Thymus (tissue), 11 donors: ENCODE measurements at regions not wholly inside any gene's neighbourhood (a gene's known extent, or its start where the extent isn't known, plus 50 kb on each side); places are given as distances from the start of the nearest gene placed in this dataset.

Experiments used
- DNase-seq, 9 donors: peaks; one replicate each; pipeline ENCODE4 v3.0.0-alpha.2; 2013; ENCODE audit warnings: low spot score in 9 of 9, low read depth in 6 of 9, missing footprints in 1 of 9
- H3K27ac ChIP-seq, 2 donors: one replicate each; pipeline ENCODE4 v1.5.1; 2013; ENCODE audit warnings: control low read depth in 1 of 2, low read depth in 1 of 2, low read length in 1 of 2, mild to moderate bottlenecking in 1 of 2, moderate library complexity in 1 of 2
- H3K27me3 ChIP-seq, 2 donors: one replicate each; pipeline ENCODE4 v1.5.1; 2013; ENCODE audit warnings: low read length in 1 of 2; ENCODE audit not compliant: control insufficient read depth in 2 of 2, insufficient read depth in 1 of 2
- H3K36me3 ChIP-seq, 2 donors: one replicate each; pipeline ENCODE4 v1.5.1; 2013; ENCODE audit warnings: low read length in 1 of 2, mild to moderate bottlenecking in 1 of 2, moderate library complexity in 1 of 2; ENCODE audit not compliant: control insufficient read depth in 2 of 2, insufficient read depth in 2 of 2
- H3K4me1 ChIP-seq, 2 donors: one replicate each; pipeline ENCODE4 v1.5.1; 2013; ENCODE audit warnings: low read length in 2 of 2; ENCODE audit not compliant: control insufficient read depth in 2 of 2, insufficient read depth in 2 of 2
- H3K4me3 ChIP-seq, 2 donors: one replicate each; pipeline ENCODE4 v1.5.1; 2013; ENCODE audit warnings: low read length in 2 of 2, control low read depth in 1 of 2, mild to moderate bottlenecking in 1 of 2
- H3K9me3 ChIP-seq, 2 donors: one replicate each; pipeline ENCODE4 v1.5.1; 2013; ENCODE audit warnings: low read length in 1 of 2, mild to moderate bottlenecking in 1 of 2; ENCODE audit not compliant: control insufficient read depth in 2 of 2, insufficient read depth in 1 of 2
- WGBS: extraction: QIAGEN DNeasy Blood & Tissue Kit; methylation state at CpG from one replicate; pipeline ENCODE4 v1.1.7; 2013; 5-methylcytosine and 5-hydroxymethylcytosine counted together
- donor health status: healthy.

DNA sequence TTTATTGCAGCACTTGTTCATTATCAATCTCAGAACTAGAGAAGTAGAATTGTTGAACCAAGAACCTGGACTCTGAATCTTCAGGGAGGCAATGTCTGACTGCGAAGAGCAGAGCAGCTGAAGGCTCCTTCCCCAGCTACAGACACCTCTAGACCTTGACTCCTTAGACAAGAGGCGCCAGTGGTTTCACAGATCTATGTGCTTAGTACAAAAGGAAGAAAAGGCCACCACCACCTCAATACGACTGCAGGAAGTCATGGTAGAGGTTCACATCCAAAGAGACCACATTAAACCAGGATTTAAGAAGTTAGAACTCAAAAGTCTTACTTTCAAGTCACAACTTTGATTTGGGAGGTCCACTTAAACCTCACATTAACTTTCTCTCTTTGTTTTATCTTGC lies 158.1 kb upstream of the VRK2 start:
- peak in 6 of 9 donors; percentile 8 to 63 (median 24) for DNase-seq
- H3K27ac ChIP-seq = no peak overlapping the region
- H3K4me3 ChIP-seq = no peak overlapping the region
- no peaks in the 10 kb centered on the region for H3K27me3 ChIP-seq
- WGBS = 38% methylated on average over 3 of the region's 3 CpGs
- no peaks in the 10 kb centered on the region for H3K9me3 ChIP-seq
- peaks cover 0 to 3% of the 10 kb centered on the region in 2 donors for H3K4me1 ChIP-seq
- no peaks in the 10 kb centered on the region for H3K36me3 ChIP-seq

DNA sequence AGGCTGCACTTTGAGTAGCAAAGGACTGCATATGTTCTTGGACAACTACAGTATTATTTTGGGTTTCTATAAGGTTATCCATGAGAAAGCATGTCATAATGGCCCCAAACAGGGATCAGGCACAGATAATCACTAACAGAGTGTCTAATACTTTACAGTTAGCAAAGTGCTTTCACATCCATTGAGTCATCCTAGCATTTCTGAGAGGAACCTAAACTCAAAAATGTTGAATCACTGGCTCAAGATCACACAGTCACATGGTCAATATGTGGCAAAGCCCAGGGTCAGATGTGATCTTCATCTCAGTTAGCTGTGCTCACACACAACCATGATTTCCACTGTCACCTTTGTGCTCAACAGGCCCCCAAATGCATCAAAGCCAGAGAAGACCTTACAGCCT lies 156.1 kb upstream of the VRK2 start:
- H3K27ac ChIP-seq = no peak overlapping the region
- no peak overlapping the region for H3K4me3 ChIP-seq
- H3K9me3 ChIP-seq = no peaks in the 10 kb centered on the region
- no peak for DNase-seq
- peaks cover 0 to 3% of the 10 kb centered on the region in 2 donors for H3K4me1 ChIP-seq
- no peaks in the 10 kb centered on the region for H3K36me3 ChIP-seq
- no peaks in the 10 kb centered on the region for H3K27me3 ChIP-seq

DNA sequence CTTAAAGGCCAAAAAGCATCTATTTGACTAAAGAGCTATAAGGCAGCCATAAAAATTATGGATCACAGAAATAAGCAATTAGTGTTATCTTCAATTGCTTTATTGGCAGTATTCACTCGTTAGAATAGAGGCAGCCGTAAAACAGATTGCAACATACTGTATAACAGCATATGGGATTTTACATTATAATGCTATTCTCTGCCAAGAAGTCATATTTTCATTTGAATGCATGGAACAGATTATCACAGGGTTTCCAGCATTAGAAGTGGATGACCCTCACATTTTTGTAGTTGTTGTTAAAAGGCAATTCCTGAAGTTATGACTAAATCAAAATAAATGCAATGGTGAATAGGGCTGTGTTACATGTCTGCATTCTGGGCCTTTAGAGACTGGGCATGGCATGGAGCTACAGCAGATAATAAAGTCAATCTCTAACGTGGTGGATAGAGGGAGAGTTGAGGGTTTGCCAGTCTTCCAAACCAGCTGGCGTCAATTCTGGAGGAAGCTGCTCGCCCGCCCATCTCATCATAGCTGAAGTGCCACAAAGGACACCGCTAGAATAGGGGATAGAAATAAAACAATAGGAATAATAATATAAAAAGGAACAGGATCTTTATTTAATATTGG lies 155.4 kb upstream of the VRK2 start:
- 90% methylated on average over 7 of the region's 7 CpGs for WGBS
- no peak overlapping the region for H3K27ac ChIP-seq
- DNase-seq = no peak

DNA sequence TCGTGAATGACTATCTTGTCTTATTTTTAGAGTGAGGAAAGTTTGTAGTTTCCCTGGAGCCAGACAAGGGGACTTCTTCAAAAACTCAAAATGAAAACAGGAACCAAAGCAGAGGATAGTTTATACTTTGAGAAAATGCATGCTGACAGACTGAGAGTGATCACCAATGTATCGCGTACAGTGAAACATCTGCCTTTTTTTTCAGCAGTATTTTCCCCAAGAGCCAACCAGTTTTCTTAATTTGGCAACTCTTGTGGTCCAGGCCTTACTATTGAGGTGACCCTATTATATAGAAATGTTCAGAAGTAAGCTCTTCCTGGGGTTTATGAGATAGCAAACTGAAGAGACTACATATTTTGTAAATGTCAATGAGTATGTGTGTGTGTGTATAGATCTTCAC lies 153.7 kb upstream of the VRK2 start:
- Histone ChIP-seq H3K4me3 (no peak overlapping the region), H3K27me3 (no peaks in the 10 kb centered on the region), H3K9me3 (no peaks in the 10 kb centered on the region), H3K36me3 (no peaks in the 10 kb centered on the region), H3K27ac (no peak overlapping the region), H3K4me1 (peaks cover 0 to 3% of the 10 kb centered on the region in 2 donors)
- 87% methylated on average over 3 of the region's 3 CpGs for WGBS
- DNase-seq = peak in 1 of 9 donors; percentile 16

More for the DNA sequence above, 155.4 kb upstream of the VRK2 start:
- H3K4me1 ChIP-seq = peaks cover 0 to 3% of the 10 kb centered on the region in 2 donors
- no peaks in the 10 kb centered on the region for H3K9me3 ChIP-seq
- no peak overlapping the region for H3K4me3 ChIP-seq
- H3K27me3 ChIP-seq = no peaks in the 10 kb centered on the region
- H3K36me3 ChIP-seq = no peaks in the 10 kb centered on the region

DNA sequence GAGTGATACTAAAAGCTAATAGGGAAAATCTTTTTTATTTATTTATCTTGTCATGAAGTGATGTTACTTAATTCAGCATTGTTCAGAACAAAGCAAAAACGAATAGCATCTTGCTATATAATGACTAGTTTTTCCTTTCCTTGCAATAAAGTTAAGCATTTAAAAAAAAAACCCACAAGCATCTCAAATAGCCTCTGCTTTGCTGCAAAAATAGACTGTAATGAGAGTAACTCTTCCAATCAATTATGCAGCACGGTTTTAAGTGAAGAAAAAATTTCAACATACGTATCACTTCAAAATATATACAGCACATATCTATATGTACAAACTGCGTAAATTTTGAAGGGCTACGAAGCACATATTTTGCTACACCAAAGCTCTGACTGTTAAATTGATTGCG lies 153.3 kb upstream of the VRK2 start:
- H3K27me3 ChIP-seq = no peaks in the 10 kb centered on the region
- 96% methylated on average over 6 of the region's 6 CpGs for WGBS
- H3K36me3 ChIP-seq = no peaks in the 10 kb centered on the region
- no peak overlapping the region for H3K4me3 ChIP-seq
- DNase-seq = no peak
- no peaks in the 10 kb centered on the region for H3K9me3 ChIP-seq
- H3K27ac ChIP-seq = no peak overlapping the region
- H3K4me1 ChIP-seq = peaks cover 0 to 1% of the 10 kb centered on the region in 2 donors

DNA sequence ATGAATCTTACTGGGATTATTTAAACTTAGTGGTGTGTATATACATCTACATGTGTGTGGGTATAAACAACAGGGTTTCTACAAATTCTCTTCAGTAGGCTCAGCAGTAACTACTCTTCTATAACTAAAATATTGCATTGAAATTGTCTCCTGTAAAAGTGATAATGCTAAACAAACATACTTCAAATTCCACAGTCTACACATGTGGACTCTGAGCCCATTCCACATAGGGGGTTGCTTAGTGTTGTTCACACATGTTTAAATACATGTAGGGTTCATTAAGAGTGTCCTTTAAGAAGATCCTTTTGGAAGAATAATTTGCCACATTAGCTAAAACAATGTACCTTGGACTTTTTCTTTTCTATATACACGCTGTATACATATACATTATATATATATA lies 152.8 kb upstream of the VRK2 start:
- H3K9me3 ChIP-seq = no peaks in the 10 kb centered on the region
- H3K27ac ChIP-seq = no peak overlapping the region
- 98% methylated on average over 1 of the region's 1 CpG for WGBS
- no peak overlapping the region for H3K4me3 ChIP-seq
- DNase-seq = no peak
- no peaks in the 10 kb centered on the region for H3K27me3 ChIP-seq
- no peaks in the 10 kb centered on the region for H3K36me3 ChIP-seq
- no peaks in the 10 kb centered on the region for H3K4me1 ChIP-seq

DNA sequence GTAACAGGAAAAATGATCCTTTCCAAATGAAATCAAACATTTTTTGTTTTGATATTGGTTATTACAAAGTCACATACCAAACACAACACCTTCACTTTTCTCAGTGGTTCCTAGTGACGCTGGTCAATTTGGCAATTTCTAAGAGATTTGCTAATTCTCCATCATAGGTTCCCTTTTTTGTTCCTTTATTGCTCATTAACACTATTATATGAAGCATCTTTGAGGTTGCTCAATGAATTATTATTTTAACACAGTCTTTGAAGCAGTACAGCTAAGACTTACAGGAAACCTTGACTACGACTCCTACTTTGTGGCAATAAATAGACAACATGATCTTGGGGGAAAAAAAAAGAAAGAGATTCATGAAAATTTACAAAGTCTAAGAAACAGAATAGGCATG lies 152.2 kb upstream of the VRK2 start:
- H3K27me3 ChIP-seq = no peaks in the 10 kb centered on the region
- H3K4me3 ChIP-seq = no peak overlapping the region
- H3K36me3 ChIP-seq = no peaks in the 10 kb centered on the region
- no peak for DNase-seq
- H3K4me1 ChIP-seq = no peaks in the 10 kb centered on the region
- 94% methylated on average over 2 of the region's 2 CpGs for WGBS
- H3K9me3 ChIP-seq = no peaks in the 10 kb centered on the region
- no peak overlapping the region for H3K27ac ChIP-seq

DNA sequence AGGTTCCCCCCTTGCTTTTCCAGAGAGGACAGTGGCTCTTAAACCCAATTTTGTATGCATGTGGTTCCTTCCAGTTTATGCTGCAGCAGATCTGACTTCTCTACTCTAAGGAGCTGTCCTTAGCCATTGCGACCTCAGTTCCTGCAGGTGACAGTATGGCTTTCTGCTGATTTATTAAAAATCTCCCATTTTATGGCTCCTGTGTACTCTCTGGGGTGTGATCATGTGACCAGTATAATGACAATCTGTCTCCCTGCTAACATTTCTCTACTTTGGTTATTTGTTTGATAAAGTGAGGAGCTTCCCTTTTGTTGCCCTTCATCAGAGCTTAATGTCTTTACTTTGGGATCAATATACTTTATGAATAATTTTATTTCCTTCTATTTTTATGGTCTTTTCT lies 148.7 kb upstream of the VRK2 start:
- no peak overlapping the region for H3K4me3 ChIP-seq
- H3K27ac ChIP-seq = no peak overlapping the region
- no peaks in the 10 kb centered on the region for H3K4me1 ChIP-seq
- no peaks in the 10 kb centered on the region for H3K36me3 ChIP-seq
- no peaks in the 10 kb centered on the region for H3K9me3 ChIP-seq
- no peak for DNase-seq
- H3K27me3 ChIP-seq = no peaks in the 10 kb centered on the region
- 98% methylated on average over 1 of the region's 1 CpG for WGBS

DNA sequence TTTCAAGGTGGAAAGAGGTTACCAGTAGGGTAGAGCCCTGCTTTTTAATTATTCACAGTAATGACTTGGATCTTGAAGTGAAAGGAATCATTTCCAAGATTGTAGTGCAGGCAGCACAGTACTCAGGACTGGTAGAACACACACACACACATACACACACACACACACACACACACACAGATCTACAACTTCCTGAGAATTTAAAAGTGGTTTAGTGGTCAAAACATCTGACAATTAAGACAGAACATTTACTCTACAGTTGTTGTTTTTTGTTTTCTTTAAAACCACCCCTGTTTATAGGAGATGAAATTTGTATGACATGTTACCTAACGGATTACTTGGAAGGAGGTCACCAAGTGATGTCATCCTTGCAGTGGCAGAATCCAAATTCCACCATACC lies 146.7 kb upstream of the VRK2 start:
- 87% methylated on average over 1 of the region's 1 CpG for WGBS
- H3K4me3 ChIP-seq = no peak overlapping the region
- H3K27ac ChIP-seq = no peak overlapping the region
- no peaks in the 10 kb centered on the region for H3K4me1 ChIP-seq
- H3K27me3 ChIP-seq = no peaks in the 10 kb centered on the region
- no peaks in the 10 kb centered on the region for H3K36me3 ChIP-seq
- H3K9me3 ChIP-seq = no peaks in the 10 kb centered on the region
- DNase-seq = no peak

DNA sequence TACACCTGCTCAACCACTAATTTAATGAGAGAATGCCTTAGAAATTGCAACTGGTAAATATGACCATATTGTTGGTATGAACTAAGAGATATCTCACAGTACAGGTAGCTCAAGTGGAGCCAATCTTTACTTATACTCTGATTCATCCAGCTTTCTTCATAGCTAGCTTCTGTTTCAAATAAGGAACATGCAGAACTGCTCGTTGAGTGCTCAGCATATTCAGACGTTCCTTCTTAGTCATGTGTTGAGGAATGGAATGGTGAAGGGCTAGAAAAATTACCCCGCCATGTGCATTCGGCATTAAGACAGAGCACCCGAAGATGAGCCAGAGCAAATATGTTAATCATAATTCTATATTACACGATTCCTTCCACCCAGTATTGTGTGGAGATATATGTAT lies 144.0 kb upstream of the VRK2 start:
- no peak overlapping the region for H3K4me3 ChIP-seq
- no peak for DNase-seq
- no peak overlapping the region for H3K27ac ChIP-seq
- WGBS = 96% methylated on average over 6 of the region's 6 CpGs
- no peaks in the 10 kb centered on the region for H3K4me1 ChIP-seq
- no peaks in the 10 kb centered on the region for H3K9me3 ChIP-seq
- H3K36me3 ChIP-seq = no peaks in the 10 kb centered on the region
- no peaks in the 10 kb centered on the region for H3K27me3 ChIP-seq
